HG02852 (cell line): ENCODE measurements at regions not wholly inside any gene's neighbourhood (a gene's known extent, or its start where the extent isn't known, plus 50 kb on each side); places are given as distances from the start of the nearest gene placed in this dataset.
"Not testable (repeated sequence)": the region's sequence is repeated elsewhere in the genome, so short reads cannot be mapped to it uniquely, and the experiment has no call there.

Experiments used
- ATAC-seq: cut with Tn5 transposase; IDR thresholded peaks from one replicate; pipeline ENCODE4 v1.9.1; 2021; ENCODE audit warnings: mild to moderate bottlenecking, moderate library complexity; ENCODE audit not compliant: unreplicated experiment

DNA sequence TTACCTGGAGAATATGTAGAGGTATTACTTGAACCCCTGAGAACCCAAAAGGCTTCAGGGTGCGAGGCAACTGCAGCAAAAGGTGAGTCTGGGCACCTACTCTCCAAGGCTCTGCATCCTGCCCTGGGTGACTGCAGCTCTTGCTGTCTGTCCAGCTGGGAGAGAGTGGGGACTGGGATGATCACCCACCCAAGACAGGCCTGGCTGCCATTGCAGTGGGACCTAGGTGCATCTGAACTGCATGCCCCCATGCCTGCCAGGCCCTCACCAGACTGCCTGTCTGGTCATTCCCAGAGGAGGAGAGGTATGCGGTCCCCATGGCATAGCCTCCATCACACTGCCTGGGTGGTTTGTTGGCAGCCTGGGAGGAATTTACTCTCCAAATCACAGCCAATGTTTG, 563.9 kb downstream of the TFAP2A start:
- ATAC-seq = no peak

DNA sequence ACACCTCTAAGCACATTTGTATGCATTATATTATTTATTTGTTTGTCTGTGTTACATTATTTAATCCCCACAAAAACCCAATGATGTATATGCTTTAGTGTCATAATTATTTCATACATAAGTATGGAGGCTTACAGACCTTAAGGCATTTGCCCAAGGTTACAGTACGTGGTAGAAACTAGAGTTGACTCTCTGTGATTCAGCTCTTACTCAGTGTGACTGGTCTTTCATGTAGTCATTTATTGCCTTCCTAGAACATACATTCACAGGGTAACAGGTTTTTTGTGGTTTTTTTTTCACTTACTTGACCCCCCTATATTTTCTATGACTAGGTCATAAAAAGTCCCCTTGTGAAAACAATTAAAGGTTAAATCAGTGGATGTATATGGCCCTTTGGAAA, 566.8 kb downstream of the TFAP2A start:
- no peak for ATAC-seq

DNA sequence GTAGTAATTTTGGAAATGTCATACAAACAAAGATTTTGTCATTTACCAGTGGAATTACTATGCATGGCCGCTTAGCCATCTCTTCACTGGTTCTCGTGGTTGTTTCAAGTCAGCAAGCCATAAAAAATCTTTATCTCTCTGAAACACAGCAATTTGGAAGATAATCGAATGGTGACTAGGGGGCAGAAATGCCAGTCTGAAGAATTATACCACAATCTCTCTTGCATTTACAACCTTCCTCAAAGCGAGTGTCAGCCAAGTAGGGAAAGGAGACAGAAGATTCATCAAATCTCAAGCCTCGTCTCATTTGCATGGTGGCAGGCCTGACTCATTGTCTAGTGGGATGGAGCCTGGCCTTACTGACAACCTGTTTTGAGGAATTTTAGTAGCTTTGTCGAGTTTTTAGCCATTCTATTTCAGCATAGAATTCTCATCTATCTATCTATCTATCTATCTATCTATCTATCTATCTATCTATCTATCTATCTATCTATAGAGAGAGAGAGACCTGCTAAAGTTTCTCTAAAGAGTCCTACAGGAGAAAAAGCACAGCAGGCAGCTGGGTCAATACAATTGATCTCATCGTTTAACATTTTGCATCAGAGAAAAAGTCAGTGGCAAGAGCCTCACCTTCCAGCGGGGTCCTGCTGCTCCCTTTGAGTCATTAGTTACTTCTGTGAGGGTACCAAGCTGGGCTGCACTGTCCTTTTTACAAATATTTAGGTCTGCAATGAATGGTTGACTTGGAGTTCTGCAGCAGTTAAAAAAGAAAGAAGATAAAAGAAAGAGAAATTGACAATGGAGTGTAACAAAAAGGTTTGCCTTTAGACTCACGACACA, 572.8 kb downstream of the TFAP2A start:
- no peak for ATAC-seq

DNA sequence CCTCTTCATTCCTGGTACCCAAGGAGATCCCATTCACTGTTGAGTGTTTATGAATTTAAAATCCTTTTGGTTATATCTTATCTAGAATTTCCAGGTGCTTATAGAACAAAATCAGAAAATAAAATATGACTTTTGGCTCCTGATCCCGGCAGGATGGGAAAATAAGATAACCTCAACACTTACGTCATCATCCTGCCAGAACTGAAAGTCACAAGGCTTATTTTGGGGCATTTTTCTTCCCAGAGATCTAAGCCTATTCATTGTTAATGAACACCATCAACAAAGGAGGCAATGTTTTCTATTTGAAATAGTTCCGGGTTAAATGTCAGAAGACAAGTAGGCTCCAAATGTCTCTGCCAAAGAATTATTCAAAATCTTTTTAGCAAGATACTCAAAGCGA, 580.6 kb downstream of the TFAP2A start:
- no peak for ATAC-seq

DNA sequence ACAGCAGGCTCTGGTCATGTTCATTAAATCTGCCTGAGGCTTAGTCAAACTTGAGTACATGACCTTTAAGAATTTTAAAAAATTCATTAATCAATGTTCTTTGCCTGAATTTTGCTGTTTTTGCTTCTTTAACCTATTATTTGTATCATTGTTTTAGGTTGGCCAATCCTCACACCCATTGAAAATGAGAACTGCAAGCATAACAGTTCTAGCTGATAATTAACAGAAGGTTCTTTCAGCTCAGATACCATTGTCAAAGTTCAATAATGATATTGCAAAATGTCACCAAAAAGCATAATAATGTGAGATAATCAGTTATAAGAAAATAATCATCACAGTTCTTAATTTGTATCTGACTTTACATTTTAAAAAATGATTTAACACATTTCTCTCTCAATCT, 583.1 kb downstream of the TFAP2A start:
- no peak for ATAC-seq

DNA sequence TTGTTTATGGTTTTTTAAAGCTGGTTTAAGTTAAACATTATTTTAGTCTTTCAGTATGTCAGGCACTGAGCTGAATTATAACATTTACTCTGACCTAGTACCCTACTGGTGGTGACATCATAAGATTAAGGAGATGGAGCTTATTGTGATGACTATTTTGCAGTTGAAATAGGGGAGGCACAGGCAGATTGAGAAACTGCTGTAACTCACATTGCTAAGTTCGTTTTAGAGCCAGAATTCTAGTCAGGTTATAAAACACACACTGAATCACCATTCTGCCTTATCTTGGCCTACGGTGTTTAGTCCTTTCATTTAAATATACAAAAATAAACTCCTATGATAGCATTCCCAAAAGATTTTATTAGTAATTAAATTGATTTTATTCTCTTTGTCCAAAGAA, 584.1 kb downstream of the TFAP2A start:
- ATAC-seq = no peak

DNA sequence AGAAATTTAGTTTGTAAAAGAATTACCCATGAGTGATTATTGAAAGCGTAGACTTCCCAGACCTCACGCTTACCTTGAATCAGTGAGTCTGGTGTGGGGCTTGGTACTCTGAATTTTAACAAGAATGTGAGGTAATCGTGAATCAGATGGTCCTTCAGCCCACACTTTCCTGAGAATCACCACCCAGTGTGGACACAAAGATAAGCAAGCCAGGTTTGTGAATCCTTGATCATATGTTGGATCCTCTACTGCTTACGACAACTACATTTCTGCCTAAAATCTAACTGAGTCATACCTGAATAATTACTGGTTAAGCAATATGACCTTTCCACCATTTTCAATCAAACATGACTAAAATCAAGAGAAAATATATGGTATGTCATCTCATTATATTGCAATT, 589.3 kb downstream of the TFAP2A start:
- ATAC-seq = no peak

DNA sequence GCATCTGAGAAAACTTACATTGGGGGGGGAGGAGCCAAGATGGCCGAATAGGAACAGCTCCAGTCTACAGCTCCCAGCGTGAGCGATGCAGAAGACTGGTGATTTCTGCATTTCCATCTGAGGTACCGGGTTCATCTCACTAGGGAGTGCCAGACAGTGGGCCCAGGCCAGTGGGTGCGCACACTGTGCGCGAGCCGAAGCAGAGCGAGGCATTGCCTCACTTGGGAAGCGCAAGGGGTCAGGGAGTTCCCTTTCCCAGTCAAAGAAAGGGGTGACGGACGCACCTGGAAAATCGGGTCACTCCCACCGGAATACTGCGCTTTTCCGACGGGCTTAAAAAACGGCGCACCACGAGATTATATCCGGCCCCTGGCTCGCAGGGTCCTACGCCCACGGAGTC, 604.1 kb downstream of the TFAP2A start:
- ATAC-seq = not testable (repeated sequence)

DNA sequence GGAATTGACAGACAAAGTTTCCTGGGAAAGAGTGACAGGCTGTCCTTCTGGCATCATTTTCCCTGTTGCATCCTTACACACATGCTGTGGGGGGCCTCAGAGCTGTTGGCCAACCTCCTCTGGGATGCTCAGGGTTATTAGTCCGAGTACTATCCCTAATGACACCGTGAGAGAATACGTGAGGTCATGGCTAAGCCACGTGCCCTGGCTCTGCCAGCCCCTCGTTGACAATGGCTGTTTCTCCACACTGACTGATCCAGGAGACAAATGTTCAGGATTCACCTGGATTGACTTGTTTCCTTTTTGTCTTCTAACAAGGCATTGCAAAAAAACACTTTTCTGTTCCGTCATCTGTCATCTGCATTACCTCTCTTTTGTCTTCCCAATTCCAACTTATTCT, 604.6 kb downstream of the TFAP2A start:
- ATAC-seq = no peak

DNA sequence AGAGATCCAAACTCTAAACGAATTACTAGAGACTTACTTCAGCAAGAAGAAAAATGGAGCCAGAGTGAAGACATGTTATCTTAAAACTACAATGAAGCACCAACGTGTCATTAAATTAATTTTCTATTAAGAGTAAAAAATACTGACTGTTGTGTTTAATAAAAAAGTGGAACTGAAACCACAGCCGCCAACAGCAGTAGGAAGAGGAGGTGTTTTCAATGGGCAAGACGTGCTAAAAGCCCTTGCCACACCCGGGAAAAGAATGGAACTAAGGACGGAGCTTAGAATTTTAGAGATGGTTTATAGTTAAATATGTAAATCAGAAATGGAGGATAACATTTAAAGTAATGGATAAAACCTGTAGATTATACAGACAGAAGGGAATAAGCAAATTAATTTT, 608.7 kb downstream of the TFAP2A start:
- no peak for ATAC-seq

DNA sequence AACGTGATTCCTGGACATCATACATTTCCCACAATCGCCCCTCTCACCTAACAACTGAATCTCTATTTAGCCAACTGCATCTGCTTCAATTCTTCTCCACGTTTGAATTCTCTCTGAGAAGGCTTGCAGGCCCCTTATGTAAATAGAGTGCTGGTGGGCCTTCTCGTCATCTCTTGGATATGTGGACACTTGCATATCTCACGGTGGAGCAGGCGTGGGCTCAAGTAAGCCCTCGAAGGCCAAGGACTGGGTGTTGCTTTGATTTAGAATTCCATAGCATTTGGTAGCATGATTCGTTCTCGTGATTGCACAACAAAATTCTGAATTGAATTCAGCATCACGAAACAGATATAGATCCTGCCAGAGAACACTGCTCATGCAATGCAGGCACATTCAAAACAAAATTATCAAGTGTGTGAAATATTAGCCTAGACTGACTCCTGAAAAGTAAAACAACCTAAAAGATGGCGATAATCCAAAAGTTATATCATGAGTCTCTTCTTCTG, 613.6 kb downstream of the TFAP2A start:
- ATAC-seq = no peak

DNA sequence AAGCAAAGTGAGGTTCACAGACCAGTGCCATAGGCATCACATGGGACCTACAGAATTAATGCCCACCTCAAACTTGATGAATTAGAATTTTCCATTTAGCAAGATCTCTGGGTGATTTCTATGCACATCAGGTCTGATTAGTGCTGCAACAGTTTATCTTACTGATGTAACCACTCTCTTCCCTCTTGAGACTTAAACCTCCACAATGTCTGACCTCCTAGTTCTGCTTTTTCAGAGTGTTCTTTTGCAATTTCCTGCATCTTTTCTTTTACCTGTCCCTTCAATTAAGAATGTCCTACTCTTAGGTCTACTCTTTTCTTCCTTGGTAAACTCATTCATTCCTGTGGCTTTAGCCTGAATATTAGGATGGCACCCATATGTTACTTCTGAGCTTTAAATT, 615.3 kb downstream of the TFAP2A start:
- no peak for ATAC-seq

DNA sequence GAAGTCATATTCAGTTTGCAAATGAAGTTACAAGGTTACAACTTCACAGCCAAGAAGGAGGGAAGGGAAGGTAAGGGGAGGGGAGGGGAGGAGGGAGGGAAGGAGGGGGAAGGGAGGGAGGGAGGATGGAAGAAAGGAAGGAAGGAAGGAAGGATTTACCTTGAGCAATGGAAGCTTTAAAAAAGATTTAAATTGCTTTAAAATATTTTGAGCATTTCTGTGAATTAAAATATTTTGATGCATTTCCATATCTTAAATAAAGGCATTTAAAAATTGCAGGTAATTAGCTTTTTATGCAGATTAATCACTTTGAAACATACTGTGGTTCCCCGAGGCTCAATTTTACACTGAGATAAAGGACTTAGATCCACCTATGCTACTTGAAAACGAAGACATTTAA, 618.0 kb downstream of the TFAP2A start:
- no peak for ATAC-seq

DNA sequence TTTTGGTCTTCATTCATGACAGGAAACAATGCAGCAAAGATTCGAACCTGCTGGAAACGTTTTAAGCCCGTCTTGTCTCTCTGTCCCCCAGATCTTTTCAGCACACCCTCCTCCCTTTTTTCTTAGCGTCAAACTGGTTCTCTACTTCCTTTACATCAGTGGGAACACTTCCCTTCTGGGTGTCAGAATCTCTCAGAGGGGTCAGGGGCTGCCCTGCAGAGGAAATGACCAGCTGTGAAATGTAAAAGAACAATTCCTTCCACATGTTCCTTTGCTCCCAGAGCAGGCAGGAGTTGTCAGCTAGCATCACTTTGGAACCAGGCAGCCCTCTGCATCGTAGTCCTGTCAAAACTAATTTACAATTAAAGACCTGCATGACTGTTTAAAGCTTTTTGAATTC, 619.0 kb downstream of the TFAP2A start:
- ATAC-seq = no peak

DNA sequence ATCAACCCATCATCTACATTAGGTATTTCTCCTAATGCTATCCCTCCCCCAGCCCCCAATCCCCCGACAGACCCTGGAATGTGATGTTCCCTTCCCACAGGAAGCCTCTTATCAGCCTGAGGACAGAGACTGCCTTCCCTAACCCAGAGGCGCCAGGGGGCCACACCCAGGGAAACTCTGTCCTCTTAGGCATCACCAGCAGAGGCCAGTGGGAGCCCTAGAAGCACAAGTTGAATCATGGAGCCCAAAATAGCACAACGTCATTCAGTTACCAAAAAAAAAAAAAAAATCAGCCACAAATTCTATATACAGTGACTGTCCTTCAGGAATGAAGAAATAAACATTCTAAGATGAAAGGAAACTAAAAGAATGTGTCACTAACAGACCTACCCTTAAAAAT, 625.7 kb downstream of the TFAP2A start:
- no peak for ATAC-seq

DNA sequence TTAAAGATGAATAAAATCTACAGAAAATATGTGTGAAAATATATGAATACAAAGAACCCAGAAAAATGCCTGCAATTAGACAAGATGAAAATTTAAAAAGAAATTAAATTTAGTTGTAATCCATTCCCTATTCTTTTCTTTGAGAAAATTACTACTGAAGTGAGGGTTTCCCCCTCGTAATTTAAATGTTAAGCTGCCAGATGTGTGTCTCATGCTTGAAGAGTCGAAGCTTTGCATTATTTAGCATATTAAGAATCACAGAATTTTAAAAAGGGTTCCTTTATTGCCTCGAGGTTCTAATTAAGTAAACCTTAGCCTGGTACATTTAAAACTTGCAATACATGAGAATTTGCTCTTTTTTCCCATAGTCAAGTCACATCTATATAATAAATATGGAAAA, 630.1 kb downstream of the TFAP2A start:
- no peak for ATAC-seq

DNA sequence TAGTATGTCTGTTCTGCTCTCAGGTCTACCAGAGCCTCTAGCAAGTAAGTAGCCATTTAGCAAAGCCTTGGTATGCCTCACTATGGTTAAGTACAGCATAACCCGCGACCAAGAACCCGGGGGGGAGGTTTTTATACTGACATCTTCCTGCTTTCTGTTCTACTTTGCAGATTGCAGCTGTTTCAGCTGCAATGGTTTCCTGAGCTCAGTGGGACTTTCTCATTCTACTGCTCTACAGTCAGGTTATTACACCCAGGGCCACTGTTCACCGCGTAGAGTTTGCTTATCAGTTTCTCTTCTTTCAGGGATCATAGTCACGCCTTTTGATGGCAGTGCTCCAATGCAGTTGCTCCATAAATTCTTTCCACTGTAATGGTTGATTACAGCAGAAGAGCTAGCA, 631.3 kb downstream of the TFAP2A start:
- ATAC-seq = no peak

DNA sequence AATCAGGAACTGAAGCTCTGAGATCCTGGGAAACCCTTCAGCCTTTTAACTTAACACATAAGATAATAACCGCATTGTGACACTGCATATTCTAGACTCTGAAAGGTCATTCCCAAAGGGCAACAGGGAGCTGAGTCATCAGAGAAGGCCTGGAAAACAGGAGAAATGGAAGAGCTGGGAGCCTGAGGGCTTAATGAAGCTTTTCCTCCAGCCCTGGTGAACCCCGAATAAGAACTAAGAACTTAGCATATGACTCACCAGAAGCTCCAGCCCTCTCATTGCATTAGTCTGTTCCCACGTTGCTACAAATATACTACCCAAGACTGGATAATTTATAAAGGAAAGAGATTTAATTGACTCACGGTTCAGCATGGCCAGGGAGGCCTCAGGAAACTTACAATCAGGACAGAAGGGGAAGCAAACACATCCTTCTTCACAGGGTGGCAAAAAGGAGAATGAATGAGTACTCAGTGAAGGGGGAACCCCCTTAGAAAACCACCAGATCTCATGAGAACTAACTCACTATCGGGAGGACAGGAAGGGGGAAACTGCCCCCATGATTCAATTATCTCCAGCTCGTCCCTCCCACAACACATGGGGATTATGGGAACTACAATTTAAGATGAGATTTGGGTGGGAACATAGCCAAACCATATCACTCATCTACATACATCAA, 648.5 kb downstream of the TFAP2A start:
- peak; percentile 74 for ATAC-seq

DNA sequence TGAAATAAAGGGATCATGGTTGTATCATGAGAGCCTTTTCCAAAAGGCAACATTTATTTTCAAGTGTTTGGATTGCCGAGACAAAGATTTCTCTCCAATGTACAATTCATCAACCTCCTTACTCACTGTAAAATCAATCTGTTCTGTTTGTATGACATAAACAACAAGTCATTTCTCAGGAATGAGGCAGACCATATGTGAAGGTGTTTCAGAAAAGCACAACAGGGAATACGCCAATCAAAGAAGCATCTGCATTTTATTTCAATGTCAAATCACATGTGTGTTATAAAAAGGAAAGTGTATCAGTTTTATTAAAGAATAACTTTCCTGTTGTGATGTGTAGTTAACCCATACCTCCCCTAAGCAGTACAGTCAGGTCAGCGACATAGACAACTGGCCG, 653.7 kb downstream of the TFAP2A start:
- ATAC-seq = no peak

DNA sequence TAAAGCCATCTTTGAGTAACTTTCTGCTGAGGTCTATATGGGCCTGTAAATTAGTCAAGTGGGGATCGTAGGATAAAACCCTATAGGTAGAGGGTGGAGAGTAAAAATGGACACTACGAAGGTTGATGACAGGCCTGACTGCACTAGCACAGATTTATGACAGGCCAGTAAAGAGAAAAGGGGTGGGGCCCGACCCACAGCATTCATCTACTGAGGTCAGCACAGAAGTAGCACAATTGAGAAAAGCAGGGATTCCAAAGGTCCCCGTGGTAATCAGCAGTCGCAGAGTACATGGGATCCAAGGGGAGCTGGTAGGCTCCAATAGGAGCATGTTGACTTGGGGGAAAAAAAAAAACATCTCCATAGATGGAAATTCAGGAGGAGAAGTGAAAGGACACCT, 660.4 kb downstream of the TFAP2A start:
- ATAC-seq = no peak

DNA sequence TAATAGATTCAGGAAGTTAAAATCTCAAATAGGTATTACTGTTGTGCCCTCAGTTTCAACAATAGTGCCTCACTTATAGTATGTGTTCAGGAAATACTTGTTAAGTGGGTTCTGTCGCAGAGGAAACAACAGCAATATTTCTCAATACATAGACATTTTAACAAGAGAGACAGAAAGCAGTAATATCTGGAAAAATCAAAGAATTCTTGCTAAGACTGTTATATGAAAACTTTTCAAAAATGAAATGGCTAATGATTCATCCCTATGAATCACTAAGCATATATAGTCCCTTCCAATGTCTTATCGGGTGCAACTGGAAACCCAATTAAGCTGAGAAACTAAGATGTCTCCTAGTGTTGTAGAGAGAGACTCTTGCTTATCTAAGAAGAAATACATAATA, 668.9 kb downstream of the TFAP2A start:
- ATAC-seq = no peak

DNA sequence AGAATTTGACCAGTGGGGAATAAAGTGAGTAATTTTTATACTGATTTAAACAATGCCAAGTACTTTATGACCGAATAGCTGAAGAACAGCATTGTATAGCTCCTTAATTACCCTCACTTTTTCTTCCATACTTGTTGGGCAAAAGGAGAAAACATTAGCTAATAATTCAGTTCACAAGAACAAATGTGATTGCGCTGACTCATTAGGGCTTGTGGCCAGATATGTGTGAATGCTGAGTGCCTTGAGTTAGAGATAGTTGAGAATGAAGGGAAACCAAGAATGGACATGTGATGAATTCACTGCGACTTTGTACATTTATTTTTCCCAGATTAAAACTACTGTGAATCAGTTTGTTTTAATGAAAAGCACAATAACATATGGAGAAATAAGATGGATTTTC, 669.4 kb downstream of the TFAP2A start:
- no peak for ATAC-seq
